NCI-H1930 (cell line): ENCODE measurements at regions not wholly inside any gene's neighbourhood (a gene's known extent, or its start where the extent isn't known, plus 50 kb on each side); places are given as distances from the start of the nearest gene placed in this dataset.
A peak's percentile ranks its signal among the peaks of the same experiment; 100 is the strongest.

Experiments
- DNase-seq, 2 experiments: peaks; one replicate each; lab custom pipeline; 2025; lab: John Stamatoyannopoulos, UW

- DNase-seq = no peak
Measured at GRCh38 chr5:105695941-105696340, 1974.8 kb downstream of the EFNA5 start.

DNA sequence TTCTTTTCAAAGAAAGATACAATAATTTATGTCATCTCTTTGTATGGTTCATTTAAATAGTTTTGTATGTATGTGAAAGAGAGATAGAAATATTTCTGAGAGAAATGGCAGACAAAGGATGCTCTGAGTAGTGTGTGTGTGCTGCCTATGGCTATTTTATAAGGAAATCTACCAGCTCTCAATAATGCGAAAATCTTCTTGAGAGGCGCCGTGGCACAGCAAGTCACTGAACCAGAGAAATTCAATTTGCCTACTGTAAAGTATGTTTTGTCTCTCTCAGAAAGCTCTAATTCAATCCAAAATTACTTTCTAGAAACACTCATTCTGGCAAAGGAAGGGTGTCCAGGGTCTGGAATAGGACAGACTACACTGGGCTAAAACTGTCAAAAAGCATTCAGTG, 1981.1 kb downstream of the EFNA5 start:
- no peak for DNase-seq

DNA sequence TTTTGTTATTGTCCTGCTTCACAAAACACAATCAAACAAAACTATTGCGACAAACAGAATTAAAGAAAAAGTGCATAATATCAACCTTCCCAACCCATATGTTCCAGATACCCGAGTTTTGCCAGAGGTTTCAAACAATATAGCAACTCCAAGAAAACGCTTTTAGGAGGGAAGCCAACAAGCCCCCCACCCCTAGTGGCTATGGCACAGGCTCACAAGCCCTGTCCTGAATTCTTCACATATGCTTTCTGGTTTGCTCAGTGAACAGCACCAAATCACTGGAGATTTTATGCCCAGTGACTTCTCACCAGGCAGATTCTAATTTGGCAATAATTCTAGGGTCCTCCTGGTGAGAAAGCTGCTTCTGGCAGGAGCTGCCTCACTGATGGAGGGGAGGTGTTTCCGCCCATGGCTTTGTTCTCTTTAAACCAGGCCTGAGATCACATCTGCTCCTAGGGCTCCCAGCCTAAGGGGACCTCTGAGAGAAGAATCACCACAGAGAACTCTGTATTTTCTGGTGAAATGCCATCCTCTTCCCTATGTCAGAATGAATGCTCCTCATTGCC, 1982.4 kb downstream of the EFNA5 start:
- DNase-seq = no peak

- no peak for DNase-seq
Measured at GRCh38 chr5:105687493-105687892, 1983.2 kb downstream of the EFNA5 start.

DNA sequence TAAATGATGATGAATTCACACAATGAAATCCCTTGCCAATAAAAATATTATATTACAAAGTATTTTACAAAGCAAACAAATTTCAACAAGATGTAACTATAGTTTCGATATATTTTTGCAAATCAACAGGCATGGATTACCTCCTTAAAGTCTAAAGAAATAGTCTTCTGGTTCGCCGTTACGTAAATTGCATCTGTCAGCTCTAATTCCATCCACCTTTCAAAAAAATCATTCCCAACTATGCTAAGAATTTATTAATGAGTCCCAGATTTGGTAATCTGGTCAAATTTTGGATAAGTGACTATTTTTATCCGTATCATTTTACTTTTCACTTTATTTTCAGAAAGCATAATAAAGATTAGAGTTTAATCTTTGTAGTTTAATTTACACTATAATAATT, 1984.9 kb downstream of the EFNA5 start:
- DNase-seq = no peak

GRCh38 chr5:105684799-105685198, 1985.9 kb downstream of the EFNA5 start:
- no peak for DNase-seq

GRCh38 chr5:105680858-105681475, 1989.8 kb downstream of the EFNA5 start:
- DNase-seq = no peak

GRCh38 chr5:105677291-105677690, 1993.4 kb downstream of the EFNA5 start:
- DNase-seq = no peak

DNA sequence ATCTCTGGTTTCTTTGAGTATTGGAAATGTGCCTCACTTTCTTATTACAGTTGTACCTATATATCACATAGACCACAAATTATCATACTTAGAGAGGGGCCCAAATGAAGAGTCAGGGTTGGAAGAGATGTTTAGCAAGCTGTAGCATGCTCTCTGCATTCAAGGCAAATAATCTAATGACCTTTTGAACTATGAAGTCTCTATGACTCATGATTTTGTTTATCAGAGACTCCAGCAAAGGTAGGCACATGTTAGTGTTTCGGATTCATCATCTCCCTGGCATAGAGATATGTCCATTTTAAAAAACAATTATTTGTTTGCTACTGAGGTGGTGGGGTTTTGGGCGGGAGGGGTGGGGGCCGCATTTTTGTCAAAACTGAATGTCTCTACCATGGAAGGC, 2000.1 kb downstream of the EFNA5 start:
- no peak for DNase-seq

DNA sequence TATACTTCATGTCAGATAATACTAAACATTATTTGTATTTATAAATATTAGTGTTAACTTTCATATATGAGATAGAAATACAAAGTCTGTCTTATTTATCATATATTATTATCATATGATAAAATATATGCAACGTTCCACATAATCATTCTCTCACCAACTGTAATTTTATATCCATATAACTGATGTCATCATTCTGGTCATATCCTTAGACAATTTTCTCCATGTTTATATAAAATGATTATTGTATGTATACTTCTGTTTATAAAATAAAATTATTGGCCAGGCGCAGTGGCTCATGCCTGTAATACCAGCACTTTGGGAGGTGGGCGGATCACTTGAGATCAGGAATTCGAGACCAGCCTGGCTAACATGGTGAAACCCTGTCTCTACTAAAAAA, 2007.1 kb downstream of the EFNA5 start:
- no peak for DNase-seq

DNA sequence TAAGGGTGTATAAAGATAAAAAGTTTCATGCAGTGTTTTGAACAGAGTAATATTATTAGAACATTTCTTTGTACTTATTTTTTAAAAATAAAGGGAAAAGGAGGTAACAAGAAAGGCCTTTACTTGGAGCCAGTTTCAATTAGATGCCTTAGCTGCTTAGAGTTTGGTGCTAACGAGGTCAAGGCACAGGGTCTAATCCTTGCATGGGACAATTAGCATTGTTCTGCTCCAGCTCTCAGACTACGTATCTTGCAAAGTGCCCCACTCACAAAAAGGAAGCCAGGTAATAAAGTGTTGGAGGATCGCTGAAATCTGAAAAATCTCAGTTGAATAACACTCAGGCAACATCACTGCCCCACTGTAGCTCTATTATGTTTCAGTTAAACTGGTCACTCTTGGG, 2011.3 kb downstream of the EFNA5 start:
- DNase-seq = no peak

- no peak for DNase-seq
Measured at GRCh38 chr5:105640328-105640727, 2030.4 kb downstream of the EFNA5 start.

DNA sequence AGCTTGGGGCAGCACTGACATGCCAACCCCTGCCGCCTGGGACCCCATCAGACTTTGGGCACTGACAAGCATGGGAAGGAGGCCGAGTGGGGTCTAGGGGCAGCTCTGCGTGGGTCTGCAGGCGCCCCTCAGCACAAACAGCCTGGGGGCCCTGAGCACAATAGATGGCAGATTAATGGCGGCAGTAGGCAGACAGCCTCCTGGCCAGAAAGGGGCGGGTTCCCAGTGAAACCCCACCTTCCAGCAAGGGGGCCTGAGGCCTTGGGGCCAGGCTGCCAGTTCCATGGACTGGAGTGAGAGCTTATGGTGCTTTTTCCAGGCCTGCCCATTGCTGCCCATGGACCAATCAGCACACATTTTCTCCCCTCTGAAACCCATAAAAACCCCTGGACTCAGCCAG, 2031.2 kb downstream of the EFNA5 start:
- no peak for DNase-seq

- no peak for DNase-seq
Measured at GRCh38 chr5:105639068-105639467, 2031.7 kb downstream of the EFNA5 start.

- no peak for DNase-seq
Measured at GRCh38 chr5:105638437-105638836, 2032.3 kb downstream of the EFNA5 start.

DNA sequence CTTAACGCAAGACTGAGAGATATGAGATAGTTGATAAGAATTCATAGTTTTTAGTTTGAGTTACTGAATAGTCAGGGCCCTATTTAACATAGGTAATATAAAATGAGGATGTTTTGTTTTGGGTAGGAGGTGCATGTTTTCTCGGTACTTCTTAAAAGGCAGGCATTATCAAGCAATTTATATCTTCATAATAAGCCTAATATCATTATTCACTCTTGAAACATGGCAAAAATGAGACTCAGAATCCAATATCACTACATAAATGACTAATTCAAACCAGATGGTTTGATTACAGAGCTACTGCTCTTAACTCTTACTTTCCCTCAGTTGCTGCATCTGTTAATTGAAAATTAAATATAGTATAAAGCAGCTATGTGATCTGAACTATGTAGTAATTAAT, 2038.7 kb downstream of the EFNA5 start:
- DNase-seq = no peak

GRCh38 chr5:105630803-105631202, 2039.9 kb downstream of the EFNA5 start:
- no peak for DNase-seq

GRCh38 chr5:105619725-105620124, 2051.0 kb downstream of the EFNA5 start:
- no peak for DNase-seq

DNA sequence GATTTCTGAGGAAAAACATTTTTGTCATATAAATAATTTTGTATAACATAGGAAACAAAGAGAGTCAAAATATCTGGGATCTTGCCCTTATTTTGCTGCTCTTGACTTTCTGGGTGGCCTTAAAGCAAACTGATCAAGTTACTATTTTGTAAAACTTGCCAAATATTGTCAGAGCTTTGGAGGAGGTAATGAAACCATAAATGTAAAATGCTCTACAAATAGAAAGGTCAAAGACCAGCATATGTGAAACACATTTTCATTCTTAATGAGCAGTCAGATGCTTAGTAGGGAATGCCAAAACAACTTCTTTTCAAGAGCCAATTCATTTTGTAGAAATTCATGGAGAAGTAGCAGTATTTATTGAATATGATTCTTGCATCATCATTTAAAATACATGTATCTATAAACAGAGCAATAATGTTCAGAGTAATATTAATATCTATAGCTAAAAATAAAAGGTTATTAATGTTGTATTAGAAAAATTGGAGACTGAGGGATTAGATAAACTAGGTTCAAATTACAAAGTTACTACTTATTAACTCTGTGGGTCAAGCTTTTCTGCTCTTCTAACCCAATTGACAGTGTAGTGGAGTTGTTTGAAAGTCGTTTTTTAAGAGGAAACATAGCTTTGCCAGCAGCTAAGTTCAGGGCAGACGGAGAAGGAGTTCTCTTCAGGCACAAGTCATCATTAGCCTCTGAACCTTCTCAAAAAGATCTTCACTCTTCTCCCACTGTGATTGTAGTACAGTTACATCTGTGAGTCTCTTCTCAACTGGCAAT, 2053.1 kb downstream of the EFNA5 start:
- DNase-seq = no peak

GRCh38 chr5:105616599-105616998, 2054.0 kb upstream of the NUDT12 start:
- no peak for DNase-seq

DNA sequence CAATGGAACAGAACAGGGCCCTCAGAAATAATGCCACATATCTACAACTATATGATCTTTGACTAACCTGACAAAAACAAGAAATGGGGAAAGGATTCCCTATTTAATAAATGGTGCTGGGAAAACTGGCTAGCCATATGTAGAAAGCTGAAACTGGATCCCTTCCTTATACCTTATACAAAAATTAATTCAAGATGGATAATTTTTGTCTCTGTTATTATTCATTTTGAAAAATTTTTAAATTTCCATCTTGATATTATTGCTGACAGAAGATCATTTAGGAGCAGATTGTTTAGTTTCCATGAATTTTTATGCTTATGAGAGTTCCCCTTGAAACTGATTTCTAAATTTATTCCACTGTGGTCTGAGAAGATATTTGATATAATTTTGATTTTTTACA, 2039.8 kb upstream of the NUDT12 start:
- peak in 1 of 2 experiments; percentile 74 for DNase-seq

- DNase-seq = no peak
Measured at GRCh38 chr5:105593011-105593760, 2030.6 kb upstream of the NUDT12 start.
